Uterus (tissue), 2 donors: ENCODE measurements at regions not wholly inside any gene's neighbourhood (a gene's known extent, or its start where the extent isn't known, plus 50 kb on each side); places are given as distances from the start of the nearest gene placed in this dataset.

Experiments
- POLR2A ChIP-seq, 2 donors: fragments of 450-650 bp; IDR thresholded peaks; one replicate each; pipeline ENCODE4 v1.6.1; 2016; ENCODE audit warnings: antibody characterized with exemption in 2 of 2, mild to moderate bottlenecking in 1 of 2, moderate library complexity in 1 of 2
- TF ChIP-seq, protein P1 (sequence below), 4 experiments: fragments of 200-600 bp in 2 of 4; fragments of 450-650 bp in 2 of 4; sonication (generic) in 2 of 4; IDR thresholded peaks; one replicate each; pipeline ENCODE4 v1.5.1; 2016 to 2019; ENCODE audit warnings: antibody characterized with exemption in 4 of 4, mild to moderate bottlenecking in 2 of 4, moderate library complexity in 1 of 4

DNA sequence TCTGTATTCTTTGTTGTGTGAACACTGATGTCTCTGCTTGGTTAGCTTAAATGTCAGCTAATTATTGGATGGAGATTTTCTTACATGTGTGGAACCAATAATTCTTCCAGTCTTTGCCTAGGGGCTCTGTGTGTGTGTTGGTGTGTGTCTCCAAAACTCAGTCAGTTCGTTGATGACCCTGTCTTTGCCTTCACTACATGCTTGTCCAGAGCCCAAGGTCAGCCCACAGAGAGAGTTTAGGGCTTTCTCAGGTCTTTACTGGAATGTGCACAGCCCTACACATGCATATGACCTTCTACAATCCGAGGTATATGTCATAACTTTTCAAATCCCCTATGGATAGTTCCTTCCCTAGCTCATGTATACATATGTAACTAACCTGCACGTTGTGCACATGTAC, 74.1 kb upstream of the LDAH start:
- TF ChIP-seq, protein P1, sequence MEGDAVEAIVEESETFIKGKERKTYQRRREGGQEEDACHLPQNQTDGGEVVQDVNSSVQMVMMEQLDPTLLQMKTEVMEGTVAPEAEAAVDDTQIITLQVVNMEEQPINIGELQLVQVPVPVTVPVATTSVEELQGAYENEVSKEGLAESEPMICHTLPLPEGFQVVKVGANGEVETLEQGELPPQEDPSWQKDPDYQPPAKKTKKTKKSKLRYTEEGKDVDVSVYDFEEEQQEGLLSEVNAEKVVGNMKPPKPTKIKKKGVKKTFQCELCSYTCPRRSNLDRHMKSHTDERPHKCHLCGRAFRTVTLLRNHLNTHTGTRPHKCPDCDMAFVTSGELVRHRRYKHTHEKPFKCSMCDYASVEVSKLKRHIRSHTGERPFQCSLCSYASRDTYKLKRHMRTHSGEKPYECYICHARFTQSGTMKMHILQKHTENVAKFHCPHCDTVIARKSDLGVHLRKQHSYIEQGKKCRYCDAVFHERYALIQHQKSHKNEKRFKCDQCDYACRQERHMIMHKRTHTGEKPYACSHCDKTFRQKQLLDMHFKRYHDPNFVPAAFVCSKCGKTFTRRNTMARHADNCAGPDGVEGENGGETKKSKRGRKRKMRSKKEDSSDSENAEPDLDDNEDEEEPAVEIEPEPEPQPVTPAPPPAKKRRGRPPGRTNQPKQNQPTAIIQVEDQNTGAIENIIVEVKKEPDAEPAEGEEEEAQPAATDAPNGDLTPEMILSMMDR (IDR thresholded peaks at IDR 0.05) = no peak
- TF ChIP-seq POLR2A (IDR thresholded peaks at IDR 0.05) = no peak
